Activated CD8-positive, alpha-beta T cell treated with anti-CD3 and anti-CD28 coated beads for 36 hours (primary cell): ENCODE measurements at regions not wholly inside any gene's neighbourhood (a gene's known extent, or its start where the extent isn't known, plus 50 kb on each side); places are given as distances from the start of the nearest gene placed in this dataset.

Experiments
- ATAC-seq: fragments of 200-7000 bp; cut with Tn5 transposase; one replicate; pipeline ENCODE4 v1.10.0; 2021; ENCODE audit warnings: mild to moderate bottlenecking, moderate library complexity
- CTCF ChIA-PET: fragments of 350-600 bp; sonication (Branson Sonifier 250); formaldehyde crosslinking; loops from one replicate; lab custom pipeline; 2021; ENCODE audit warnings: antibody characterized with exemption; lab: Charles Lee
- POLR2A ChIA-PET: fragments of 350-600 bp; sonication (Branson Sonifier 250); formaldehyde crosslinking; loops from one replicate; lab custom pipeline; 2021; ENCODE audit warnings: antibody characterized with exemption; lab: Charles Lee
- DNase-seq: peaks from one replicate; pipeline ENCODE4 v3.0.0-alpha.2; 2020
- H3K27ac Mint-ChIP-seq: one replicate; pipeline ENCODE4 v1.8.0; 2021; ENCODE audit warnings: mild to moderate bottlenecking, mixed read lengths
- H3K27me3 Mint-ChIP-seq: one replicate; pipeline ENCODE4 v1.8.0; 2021; ENCODE audit warnings: mixed read lengths
- H3K36me3 Mint-ChIP-seq: one replicate; pipeline ENCODE4 v1.8.0; 2021; ENCODE audit warnings: low read depth, mixed read lengths
- H3K4me1 Mint-ChIP-seq: one replicate; pipeline ENCODE4 v1.8.0; 2021; ENCODE audit warnings: low read depth, mixed read lengths
- H3K4me3 Mint-ChIP-seq: one replicate; pipeline ENCODE4 v1.8.0; 2021; ENCODE audit warnings: mild to moderate bottlenecking, moderate library complexity, mixed read lengths
- H3K9me3 Mint-ChIP-seq: one replicate; pipeline ENCODE4 v1.8.0; 2021; ENCODE audit warnings: mixed read lengths
- CTCF ChIP-seq: fragments of 200-600 bp; IDR thresholded peaks from one replicate; pipeline ENCODE4 v1.8.0; 2022; ENCODE audit warnings: antibody characterized with exemption, mild to moderate bottlenecking
- intact Hi-C: fragments of 100-400 bp; cut with micrococcal nuclease; formaldehyde crosslinking; loops from one replicate; pipeline ENCODE4 v1.10.0; 2022

- H3K36me3 Mint-ChIP-seq = no peaks in the 10 kb centered on the region
- no peak overlapping the region for H3K27ac Mint-ChIP-seq
- ChIA-PET POLR2A (no interaction called here), CTCF (no interaction called here)
- H3K4me1 Mint-ChIP-seq = no peaks in the 10 kb centered on the region
- DNase-seq = no peak
- H3K4me3 Mint-ChIP-seq = no peak overlapping the region
- intact Hi-C loops = no loop called here
- no peak for TF ChIP-seq CTCF
- no peaks in the 10 kb centered on the region for H3K27me3 Mint-ChIP-seq
- no peak for ATAC-seq
- H3K9me3 Mint-ChIP-seq = peaks cover 5% of the 10 kb centered on the region
Measured at GRCh38 chr3:73695841-73696240, 71.1 kb upstream of the PDZRN3 start.

- no peak overlapping the region for H3K4me3 Mint-ChIP-seq
- ChIA-PET CTCF (no interaction called here), POLR2A (no interaction called here)
- H3K4me1 Mint-ChIP-seq = no peaks in the 10 kb centered on the region
- ATAC-seq (no peak), DNase-seq (no peak)
- H3K27me3 Mint-ChIP-seq = no peaks in the 10 kb centered on the region
- no peak for TF ChIP-seq CTCF
- intact Hi-C loops = no loop called here
- no peaks in the 10 kb centered on the region for H3K36me3 Mint-ChIP-seq
- H3K27ac Mint-ChIP-seq = no peak overlapping the region
- peaks cover 5% of the 10 kb centered on the region for H3K9me3 Mint-ChIP-seq
Measured at GRCh38 chr3:73694983-73695757, 70.4 kb upstream of the PDZRN3 start.

DNA sequence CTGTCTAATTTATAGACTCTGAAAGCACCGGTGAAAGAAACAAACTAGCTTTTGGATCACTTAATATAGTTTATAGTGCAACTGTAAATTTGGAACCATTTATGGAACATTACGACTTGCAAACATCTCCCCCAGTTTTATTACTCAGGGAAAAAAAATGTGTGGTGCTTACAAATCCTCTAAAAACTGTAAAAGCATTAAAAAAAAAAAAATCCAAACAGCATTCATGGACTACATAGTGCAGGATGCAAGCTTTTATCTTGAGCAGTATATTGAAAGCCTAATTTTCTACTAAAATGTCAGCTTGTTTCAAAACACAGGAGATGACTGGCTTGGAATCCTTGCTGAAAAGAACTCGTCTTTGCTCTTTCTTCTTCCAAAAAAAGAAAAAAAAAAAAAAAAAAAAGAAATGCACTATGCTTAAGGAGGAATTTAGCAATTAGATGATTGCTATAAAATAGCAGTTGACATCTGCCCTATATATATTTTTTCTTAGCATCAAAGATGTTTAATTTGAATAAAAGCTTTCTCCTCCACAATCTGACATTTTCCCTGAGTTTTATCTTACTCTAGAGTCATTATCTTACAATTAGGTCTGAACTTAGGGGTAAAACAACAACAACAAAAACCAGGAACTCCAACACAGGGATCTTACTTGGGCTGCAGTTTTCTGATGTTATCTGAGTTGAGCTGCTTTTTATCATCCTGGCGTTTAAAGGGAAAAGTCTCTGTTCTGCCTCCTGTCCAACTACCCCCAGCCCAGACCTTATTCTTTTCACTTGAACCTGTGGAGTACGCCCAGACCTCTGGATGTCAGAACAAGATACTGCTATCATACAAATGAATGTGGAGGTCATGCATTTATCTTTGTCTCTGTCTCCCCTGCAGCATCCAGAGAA lies 62.6 kb upstream of the PDZRN3 start:
- Mint-ChIP-seq H3K9me3 (no peaks in the 10 kb centered on the region), H3K36me3 (no peaks in the 10 kb centered on the region), H3K4me3 (no peak overlapping the region)

GRCh38 chr3:73685061-73685460 lies 60.3 kb upstream of the PDZRN3 start:
- H3K4me1 Mint-ChIP-seq = no peaks in the 10 kb centered on the region
- no peak overlapping the region for H3K4me3 Mint-ChIP-seq
- TF ChIP-seq CTCF = no peak
- no peaks in the 10 kb centered on the region for H3K27me3 Mint-ChIP-seq
- intact Hi-C loops = no loop called here
- CTCF ChIA-PET = no interaction called here
- H3K36me3 Mint-ChIP-seq = no peaks in the 10 kb centered on the region
- ATAC-seq = no peak
- no peak for DNase-seq
- no peak overlapping the region for H3K27ac Mint-ChIP-seq
- POLR2A ChIA-PET = no interaction called here
- no peaks in the 10 kb centered on the region for H3K9me3 Mint-ChIP-seq

More for the DNA sequence above, 62.6 kb upstream of the PDZRN3 start:
- ChIA-PET CTCF (no interaction called here), POLR2A (no interaction called here)
- intact Hi-C loops = no loop called here
- no peak overlapping the region for H3K27ac Mint-ChIP-seq
- no peak for DNase-seq
- H3K27me3 Mint-ChIP-seq = no peaks in the 10 kb centered on the region
- no peak for TF ChIP-seq CTCF
- ATAC-seq = no peak
- no peaks in the 10 kb centered on the region for H3K4me1 Mint-ChIP-seq

- Mint-ChIP-seq H3K9me3 (no peaks in the 10 kb centered on the region), H3K27me3 (no peaks in the 10 kb centered on the region), H3K27ac (no peak overlapping the region), H3K36me3 (no peaks in the 10 kb centered on the region), H3K4me3 (no peak overlapping the region), H3K4me1 (no peaks in the 10 kb centered on the region)
- CTCF ChIA-PET = no interaction called here
- DNase-seq (no peak), ATAC-seq (no peak)
- intact Hi-C loops = no loop called here
- TF ChIP-seq CTCF = no peak
- POLR2A ChIA-PET = no interaction called here
Measured at GRCh38 chr3:73683706-73684105, 59.0 kb upstream of the PDZRN3 start.
